GM04504 (cell line): ENCODE measurements at regions not wholly inside any gene's neighbourhood (a gene's known extent, or its start where the extent isn't known, plus 50 kb on each side); places are given as distances from the start of the nearest gene placed in this dataset.
"Not testable (repeated sequence)": the region's sequence is repeated elsewhere in the genome, so short reads cannot be mapped to it uniquely, and the experiment has no call there.

Experiments
- DNase-seq: peaks from one replicate; pipeline ENCODE4 v3.0.0-alpha.2; 2012; ENCODE audit warnings: low read depth

DNA sequence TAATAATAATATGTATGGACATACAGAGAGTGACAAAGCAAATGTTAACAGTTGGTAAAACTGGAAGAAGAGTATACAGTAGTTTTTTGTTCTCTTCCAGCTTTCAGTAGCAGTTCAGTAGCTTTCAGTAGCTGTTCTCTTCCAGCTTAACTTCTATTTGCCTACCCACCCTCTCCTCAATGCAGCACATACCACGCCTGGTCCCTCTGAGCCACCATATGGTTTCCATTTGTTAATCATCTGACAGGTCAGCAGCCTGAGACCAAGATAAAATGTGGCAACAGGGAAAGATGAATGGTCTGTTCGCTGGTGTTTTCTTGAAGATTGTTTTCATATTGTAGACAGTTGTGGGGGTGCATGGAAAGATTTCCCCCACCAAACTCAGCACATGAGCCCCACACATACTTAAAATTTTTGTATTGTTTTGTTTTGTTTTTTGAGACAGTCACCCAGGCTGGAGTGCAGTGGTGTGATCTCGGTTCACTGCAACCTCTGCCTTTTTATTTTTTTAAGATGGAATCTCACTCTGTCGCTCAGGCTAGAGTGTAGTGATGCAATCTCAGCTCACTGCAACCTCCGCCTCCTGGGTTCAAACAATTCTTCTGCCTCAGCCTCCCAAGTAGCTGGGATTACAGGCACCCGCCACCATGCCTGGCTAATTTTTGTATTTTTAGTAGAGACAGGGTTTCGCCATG is 56.8 kb downstream of the ATP6V0E2 start:
- DNase-seq, result peak; percentile 4

DNA sequence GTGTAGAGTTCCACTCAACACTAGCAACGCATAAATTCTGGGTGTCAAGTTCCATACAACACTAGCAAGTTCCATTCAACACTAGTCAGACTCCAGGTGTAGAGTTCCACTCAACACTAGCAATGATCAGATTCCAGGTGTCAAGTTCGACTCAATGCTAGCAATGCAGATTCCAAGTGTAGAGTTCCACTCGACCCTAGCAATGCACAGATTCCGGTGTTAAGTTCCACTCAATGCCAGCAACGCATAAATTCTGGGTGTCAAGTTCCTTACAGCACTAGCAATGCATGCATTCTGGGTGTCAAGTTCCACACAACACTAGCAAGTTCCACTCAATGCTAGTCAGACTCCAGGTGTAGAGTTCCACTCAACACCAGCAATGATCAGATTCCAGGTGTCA is 60.0 kb downstream of the ATP6V0E2 start:
- DNase-seq, result not testable (repeated sequence)

DNA sequence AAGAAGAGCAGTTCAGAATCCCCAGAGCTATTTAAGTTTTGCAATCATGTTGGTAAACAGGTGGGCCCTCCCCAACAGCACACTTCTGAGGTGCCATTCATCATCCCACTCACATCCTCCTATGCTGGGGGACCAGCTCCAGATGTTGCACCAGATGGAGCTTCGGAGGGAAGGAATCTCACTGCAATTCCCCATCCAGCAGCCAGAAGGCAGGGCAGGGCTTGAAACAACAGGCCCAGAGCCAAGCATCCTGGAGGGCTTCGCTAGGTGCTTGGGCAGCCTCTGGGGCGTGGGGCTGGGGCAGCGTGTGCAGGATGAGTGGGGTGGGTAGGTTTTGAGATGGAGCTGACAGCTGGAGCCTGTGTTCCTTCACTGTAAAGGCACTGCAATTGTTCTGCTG is 73.6 kb downstream of the ATP6V0E2 start:
- not testable (repeated sequence) for DNase-seq

DNA sequence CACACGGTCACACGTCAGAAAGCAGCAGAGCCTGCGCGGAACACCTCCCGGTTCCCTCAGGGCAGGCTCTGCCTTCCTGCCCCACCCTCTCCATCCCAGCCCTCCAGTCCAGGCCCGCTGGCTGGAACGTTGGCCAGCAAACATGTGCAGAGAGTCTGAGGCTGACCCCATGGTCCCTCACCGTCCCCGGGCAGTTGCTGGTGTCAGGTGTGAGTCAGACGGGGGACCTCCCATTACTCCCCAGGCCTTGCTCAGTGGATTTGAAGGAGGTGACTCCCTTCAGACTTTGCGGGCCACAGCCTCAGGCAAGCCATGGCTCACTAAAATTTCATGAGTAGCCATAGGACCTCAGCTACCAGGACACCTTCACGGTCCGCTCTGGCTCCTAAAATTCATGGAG is 74.7 kb downstream of the ATP6V0E2 start:
- not testable (repeated sequence) for DNase-seq

DNA sequence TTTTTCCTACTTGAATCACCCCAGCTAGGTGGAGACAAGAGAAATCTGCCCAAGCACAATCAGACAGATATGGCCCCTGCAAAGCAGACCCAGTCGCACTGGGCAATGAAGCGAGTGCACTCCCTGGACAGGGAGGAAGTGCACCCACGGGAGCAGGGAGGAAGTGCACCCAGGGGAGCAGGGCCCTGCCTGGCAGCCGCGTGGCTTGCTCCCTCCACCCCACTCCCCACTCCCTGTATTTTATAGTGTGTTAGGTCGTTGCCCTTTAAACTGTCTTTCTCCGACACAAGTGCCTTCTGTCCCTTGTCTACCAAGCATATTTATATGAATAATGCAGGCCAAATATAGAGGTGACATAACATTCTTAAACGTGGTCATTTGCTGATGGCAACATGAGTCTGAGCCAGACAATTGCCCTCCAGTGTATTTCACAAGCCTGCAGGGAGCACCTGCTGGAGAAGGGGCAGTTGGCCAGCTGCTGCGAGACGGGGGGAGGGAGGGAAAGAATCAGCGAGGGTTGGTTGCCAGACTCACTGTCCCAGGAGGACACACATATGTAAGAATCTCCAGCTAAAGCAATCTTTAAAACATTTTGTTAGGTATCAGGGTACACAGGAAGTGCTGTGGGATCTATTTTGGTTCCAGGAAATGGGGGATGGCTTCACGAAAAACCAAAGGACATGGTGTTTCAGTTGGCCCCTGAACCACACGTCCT is 76.3 kb downstream of the ATP6V0E2 start:
- not testable (repeated sequence) for DNase-seq

DNA sequence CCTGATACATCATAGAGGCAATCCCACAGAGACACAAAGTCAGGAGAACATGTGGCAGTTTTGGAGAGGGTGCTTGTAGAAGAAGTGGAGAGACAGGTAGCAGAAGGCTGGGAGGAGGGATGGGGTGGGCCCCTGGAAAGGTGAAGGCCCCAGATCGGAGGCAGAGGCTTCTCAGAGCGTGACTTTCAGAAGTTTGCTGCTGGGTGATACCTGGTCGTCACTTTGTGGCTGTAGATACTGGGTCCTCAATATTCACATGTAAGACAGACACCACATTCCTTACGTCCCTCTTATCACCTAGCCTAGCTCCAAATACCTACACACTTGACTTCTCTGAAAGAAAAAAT is 76.8 kb downstream of the ATP6V0E2 start:
- DNase-seq, result not testable (repeated sequence)

DNA sequence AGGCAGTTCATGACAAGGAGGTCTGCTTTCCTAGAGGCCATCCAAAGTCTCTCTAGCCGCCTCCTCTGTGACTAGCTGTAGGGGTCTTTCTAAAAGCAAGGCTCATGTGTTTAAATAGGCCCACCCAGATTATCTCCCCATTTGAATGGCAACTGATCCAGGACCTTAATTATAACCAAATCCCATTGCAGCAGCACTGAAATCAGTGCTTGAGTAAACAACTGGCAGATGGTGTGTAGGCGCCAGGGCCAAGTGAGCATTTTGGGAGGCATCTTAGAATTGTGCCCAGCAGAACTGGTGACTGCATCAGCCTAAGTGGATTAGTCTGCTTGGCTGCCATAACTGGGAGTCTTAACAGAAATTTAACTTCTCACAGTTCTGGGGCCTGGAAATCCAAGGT is 77.8 kb downstream of the ATP6V0E2 start:
- DNase-seq, result not testable (repeated sequence)

DNA sequence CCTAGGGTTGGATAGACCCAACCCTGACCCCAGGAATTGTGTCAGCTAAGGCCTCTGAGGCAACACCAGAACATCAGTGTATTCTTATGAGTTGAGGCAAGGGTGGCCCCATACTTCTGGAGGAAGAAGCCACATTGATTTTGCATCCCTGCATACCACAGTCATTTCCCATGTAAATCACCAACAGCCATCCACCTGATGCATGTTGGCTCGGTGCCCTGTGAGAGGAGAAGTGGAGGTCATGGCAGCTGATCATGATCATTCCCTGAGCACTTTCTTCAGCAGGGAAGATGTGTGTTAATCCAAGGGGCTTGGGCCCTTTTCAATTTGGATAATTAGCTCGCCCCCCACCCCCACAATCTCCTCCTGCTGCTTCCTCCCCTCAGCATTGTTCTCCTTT is 85.1 kb downstream of the ATP6V0E2 start:
- DNase-seq, result not testable (repeated sequence)

DNA sequence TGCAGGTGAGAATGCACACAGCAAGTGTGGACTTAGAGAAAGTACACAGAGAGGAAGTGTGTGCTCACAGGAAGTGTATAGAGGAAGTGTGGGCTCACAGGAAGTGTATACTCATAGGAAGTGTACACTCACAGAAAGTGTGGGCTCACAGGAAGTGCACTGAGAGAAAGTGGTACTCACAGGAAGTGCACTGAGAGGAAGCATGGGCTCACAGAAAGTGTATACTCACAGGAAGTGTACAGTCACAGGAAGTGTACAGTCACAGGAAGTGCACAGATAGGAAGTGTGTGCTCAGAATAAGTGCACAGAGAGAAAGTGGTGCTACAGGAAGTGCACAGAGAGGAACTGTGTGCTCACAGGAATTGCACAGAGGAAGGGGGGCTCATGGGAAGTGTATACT is 87.1 kb downstream of the ATP6V0E2 start:
- DNase-seq, result not testable (repeated sequence)

DNA sequence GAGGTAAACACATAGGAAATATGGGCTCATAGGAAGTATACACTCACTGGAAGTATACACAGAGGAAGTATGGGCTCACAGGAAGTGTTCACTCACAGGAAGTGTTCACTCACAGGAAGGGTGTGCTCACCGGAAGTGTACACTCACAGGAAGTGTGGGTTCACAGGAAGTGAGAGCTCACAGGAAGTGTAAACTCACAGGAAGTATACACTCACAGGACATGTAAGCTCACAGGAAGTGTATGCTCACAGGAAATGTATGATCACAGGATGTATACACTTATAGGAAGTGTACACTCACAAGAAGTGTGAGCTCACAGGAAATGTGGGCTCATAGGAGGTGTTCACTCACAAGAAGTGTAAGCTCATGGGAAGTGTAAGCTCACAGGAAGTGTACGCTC is 88.1 kb downstream of the ATP6V0E2 start:
- not testable (repeated sequence) for DNase-seq

DNA sequence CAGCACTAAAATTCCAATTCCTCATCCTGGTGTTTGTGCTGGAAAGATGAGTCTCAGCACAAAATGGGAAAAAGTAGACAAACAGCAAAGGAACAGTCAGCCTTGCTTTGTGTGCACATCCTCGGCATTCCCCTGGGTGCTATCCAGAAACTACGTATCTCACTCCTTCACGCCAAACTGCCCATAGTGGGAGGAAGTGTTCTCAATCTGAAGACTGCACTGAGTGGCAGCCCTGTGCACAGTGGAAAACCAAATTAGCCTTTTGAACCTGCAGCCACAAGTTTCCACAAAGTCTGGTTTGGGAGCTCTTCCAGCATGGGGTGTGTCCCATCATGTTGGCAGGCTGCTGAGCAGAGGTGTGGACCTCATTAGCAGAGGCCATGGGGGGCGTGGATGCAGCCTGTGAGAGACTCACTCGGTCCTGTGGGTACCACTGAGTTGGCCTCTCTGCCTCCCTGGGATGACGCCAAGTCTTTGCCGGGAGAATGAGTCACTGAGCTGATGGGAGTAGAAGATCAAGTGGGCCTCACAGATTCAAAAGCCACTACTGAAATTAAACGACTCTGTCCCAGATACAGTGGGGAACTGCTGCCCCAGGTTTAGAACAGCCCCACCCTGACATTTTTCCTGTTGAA is 89.0 kb downstream of the ATP6V0E2 start:
- not testable (repeated sequence) for DNase-seq

DNA sequence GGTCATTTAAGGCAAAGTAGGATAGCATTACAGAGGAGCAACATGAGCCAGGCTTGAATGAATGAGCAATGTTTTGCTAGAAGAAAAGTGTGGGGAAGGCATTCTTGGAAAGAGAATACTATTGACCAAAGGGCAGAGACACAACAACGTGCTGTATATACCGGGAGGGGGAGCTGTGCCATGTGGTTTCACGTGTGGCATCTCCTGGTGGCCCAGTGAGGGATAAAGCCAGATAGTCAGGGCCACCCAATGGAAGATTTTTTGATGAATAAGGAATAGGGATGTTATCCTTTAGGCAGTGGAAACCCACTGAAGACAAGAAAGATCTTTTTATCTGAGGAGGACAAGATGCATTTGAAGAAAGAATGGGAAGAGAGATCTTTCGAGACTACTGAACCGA is 90.2 kb downstream of the ATP6V0E2 start:
- DNase-seq, result not testable (repeated sequence)

DNA sequence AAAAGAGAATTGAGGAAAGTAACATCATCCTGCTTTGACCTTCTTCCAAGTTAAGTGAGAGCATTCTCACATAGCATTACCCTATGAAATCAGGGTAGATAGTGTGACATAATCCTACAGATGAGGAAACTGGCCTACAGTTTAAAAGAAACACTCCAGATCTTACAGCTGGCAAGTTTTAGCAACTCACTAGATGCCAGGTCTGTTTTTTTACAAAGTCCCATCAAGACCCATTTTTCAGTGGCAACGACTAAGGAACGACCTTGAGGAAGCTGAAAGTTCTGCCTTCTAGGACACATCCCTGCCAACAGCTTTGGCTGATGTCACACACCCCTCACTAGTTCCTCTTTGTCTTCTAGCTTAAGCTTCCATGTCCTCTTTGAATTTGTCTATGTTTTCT is 92.7 kb downstream of the ATP6V0E2 start:
- not testable (repeated sequence) for DNase-seq

DNA sequence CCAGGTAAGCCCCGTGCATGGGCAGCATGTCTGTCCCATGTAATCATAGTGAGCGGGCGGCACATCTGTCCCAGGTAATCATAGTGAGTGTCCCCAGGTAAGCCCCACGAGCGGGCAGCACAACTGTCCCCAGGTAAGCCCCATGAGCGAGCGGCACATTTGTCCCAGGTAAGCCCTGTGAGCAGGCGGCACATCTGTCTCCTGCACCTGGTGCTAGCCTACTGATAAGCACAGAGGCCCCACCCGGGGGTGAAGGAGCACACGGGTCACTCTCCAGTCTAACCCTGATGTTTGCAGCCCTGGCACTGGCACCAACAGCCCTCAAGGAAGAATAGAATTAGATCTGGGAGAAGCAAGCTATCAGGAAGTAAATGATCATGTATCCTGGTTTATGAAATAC is 99.2 kb downstream of the ATP6V0E2 start:
- not testable (repeated sequence) for DNase-seq

DNA sequence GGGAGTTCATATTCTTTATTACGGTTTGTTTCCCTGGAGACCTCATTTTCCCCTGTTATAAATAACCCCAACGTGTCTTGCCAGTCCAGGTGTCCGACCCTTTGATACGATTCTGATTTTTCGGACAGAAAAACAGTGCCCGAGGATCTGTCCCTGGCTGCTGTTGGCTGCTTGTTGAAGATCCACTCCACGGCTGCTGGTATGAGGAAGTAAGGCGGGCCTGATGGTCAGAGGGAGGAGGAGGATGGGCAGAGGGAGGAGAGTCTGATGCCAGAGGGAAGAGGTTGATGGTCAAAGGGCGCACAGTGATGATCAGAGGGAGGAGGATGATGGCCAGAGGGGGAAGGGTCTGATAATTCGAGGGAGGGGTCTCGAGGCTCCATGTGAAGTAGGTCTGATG is 99.9 kb downstream of the ATP6V0E2 start:
- not testable (repeated sequence) for DNase-seq

DNA sequence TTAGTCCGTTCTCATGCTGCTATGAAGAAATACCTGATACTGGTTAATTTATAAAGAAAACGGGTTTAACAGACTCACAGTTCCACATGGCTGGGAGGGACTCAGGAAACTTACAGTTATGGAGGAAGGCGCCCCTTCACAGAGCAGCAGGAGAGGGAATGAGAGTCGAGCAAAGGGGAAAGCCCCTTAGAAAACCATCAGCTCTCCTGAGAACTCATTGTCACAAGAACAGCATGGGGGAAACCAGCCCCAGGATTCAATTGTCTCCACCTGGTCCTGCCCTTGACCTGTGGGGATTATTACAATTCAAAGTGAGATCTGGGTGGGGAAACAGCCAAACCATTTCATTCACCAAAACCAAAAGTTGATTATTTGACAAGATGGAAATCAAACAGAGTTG is 101.8 kb downstream of the ATP6V0E2 start:
- not testable (repeated sequence) for DNase-seq

DNA sequence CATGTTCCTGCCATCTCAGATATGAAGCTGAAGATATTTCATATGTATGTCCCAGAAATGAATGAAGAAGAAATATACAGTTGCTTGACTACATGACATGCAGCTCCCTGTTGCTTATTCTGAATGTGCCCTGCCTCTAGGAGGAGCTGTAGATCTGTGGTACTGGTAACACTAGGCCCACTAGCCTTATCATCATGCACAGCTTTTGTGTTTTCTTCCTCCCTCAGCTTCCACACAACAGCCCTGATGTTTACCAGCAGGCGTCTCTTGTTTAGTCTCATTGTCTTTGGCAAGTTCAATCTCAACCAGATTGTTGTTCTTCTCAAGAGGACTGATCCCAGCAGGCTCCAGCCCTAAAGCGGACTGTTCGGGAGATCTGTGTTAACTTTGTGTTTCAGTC is 104.8 kb downstream of the ATP6V0E2 start:
- not testable (repeated sequence) for DNase-seq

DNA sequence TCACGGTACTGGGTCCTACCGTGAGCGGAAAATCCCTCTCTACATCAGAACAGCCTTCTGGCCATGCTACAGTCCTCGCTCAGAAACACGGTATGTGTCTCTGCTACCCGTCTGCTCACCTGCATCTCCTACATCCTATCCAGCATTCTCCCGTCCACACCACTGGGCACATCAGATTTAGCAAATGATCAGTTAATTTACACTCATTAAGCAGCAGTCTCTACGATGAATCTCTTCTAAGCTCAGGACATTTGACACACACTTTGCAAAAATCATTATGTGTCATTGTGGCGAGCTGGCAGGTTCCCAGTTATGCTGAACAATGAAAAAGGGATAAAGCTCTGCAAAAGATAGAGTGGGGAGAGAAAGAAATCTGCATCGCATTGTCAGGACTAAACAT is 105.2 kb downstream of the ATP6V0E2 start:
- DNase-seq, result not testable (repeated sequence)

DNA sequence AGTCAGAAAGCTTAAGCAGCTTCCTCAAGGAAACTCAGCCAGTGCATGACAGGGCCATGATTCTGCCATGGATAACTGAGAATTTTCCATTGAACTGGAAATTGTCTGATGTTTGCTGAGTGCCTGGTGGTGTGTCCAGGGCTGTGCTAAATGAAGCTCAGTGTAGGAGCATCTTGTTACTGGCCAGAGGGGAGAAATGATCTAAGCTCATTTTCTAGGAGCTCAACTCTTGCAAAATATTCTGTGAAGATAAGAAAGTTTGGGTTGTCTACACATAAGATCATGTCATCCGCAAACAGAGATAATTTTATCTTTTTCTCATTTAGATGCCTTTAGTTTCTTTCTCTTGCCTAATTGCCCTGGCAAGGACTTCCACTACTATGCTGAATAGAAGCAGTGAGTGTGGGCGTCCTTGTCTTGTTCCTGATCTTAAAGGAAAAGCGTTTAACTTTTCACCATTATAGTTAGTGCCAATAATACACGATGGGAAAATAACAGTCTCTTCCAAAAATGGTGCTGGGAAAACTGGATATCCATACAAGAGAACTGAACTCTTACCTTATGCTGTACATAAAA is 108.9 kb downstream of the ATP6V0E2 start:
- not testable (repeated sequence) for DNase-seq

DNA sequence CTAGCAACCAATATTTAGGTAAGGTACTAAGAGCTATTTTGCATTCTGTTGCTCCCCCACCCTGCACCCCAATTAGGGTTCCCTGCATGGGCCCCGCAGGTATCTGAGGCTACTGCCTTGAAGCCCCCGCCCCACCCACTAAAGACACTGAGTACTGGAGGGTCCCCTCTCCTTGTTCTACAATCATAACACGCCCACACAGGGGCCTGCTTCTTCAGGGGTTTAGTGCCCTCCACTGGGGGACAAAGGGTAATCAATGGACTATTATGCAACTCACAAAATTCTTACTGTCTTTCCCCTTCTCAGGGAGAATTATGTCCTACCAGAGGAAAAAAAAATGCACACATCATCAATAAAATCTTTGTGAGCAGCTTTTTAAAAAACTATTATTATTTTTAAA is 113.1 kb downstream of the ATP6V0E2 start:
- DNase-seq, result not testable (repeated sequence)

DNA sequence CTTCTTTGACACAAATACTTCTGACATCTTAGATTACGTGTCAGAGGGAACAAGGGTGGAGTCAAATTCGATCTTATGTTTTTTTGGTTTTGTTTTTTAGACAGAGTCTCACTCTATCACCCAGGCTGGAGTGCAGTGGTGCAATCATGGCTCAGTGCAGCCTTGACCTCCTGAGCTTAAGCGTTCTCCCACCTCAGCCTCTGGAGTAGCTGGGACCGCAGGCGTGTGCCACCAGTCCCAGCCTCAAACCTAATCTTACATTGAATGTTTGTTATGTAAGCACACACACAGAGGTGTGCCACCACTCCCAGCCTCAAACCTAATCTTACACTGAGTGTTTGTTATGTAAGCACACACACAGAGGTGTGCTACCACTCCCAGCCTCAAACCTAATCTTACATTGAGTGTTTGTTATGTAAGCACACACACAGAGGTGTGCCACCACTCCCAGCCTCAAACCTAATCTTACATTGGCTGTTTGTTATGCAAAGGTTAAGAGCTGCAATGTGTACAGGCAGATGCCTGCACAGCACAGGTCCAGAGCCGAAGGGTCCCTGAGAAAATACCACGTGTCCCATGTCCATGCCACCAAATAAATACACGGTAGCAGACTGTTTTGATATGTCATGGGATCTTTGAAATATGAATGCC is 118.0 kb downstream of the ATP6V0E2 start:
- not testable (repeated sequence) for DNase-seq

DNA sequence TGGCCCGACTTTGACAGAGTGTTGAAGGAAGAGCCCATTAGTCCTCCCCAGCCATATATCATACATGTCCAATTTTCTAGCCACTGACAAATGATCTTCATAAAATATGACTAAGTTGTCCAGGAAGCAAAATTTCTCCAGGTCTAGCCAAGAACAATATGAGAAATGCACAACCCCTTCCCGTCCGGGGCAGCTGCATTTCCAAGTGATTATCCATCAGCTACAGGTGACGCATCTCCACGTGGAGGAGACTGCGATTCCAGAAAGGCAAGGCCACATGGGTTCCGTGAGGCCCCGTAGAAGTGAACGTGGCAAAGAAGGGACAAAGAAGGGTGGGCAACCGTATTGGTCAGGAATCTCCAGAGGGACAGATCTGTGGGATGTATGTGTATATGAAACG is 118.6 kb downstream of the ATP6V0E2 start:
- DNase-seq, result not testable (repeated sequence)
